HG02981 (cell line): ENCODE measurements at regions not wholly inside any gene's neighbourhood (a gene's known extent, or its start where the extent isn't known, plus 50 kb on each side); places are given as distances from the start of the nearest gene placed in this dataset.
"Not testable (repeated sequence)": the region's sequence is repeated elsewhere in the genome, so short reads cannot be mapped to it uniquely, and the experiment has no call there.

Experiments used
- ATAC-seq: cut with Tn5 transposase; IDR thresholded peaks from one replicate; pipeline ENCODE4 v1.9.1; 2021; ENCODE audit warnings: mild to moderate bottlenecking, moderate library complexity; ENCODE audit not compliant: unreplicated experiment

DNA sequence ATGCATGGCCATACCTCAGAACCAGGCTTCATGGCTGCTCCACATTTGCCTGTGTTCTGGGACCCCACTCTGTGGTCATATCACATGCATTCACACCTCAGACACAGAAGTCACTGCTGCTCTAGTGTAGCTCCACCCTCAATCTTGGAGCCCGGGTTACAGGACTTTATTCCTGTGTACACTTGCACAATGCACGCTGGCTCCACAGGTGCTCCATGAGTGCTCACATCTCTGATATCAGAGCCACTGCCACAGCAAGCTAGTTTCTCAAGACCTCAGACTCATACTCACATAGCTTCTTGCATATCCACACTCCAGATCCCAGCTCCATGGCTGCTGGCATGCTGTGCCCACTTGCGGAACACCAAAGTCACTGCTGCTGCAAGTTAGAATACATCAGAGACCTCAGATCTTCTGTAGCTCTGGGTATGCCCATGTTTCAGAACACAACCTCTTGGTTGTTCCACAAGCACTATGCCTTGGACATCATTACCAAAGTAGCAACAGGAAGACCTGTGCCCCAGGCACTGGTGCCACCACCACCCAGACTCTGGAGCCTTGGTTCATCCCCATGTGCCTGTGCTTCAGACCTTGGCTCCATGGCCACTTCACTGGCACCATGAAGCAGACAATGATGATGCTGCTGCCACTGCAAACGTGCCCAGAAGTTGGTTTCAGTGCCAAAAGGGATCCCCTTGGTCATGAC lies 269.5 kb upstream of the PCDH20 start:
- no peak for ATAC-seq

DNA sequence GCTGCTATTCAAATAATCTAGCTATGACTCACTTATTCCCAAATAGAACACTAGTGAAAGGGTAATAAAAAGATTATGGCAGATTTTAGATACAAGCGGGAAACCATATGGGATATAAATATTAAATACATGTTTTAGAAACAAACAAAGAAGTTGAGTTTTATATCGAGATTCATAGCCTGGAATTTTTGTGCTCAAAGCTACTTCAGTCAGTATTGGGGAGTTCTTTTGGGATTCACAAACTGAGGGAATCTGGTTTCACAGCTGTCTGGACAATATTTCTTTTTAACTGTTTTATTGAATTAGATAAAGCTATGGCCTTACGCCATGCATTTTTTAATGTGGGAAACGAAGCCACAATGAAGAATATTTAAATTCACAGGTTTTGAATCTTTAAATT lies 257.1 kb upstream of the PCDH20 start:
- no peak for ATAC-seq

DNA sequence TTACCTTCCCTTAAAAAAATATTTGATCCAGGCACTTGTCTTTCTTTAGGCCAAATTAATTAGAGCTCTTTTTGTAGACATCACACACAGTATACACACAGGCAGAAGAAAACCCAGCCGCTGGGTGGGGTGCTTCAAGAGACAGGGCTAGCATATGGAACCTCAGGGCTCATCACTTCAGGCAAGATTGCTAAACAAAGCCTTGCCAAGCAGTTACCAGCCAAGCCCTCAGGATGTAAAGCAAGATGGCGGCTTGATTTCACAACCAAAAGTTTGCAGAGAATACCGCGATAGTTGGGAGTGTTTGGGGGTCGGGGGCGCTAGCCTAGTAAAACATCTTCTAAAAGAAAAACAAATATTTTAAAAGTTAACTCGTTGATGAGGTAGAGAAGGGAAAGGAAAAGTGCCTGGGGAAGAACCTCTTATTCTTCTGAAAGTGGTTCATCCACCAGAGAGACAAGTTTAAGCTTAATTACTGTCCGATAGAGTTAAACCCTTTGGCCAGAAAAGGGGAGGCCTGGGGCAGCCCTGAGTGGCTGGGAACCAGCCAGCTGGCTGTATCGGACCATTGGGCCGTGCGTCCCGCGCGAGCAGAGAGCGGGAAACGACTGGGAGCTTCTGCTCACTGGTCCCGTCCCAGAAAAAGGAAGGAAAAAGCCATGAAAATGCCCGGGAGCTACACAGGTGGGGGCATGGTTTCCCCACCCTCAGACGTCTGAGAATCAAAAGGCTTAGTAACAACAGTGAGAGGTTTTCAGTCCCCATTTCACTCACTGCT lies 254.9 kb upstream of the PCDH20 start:
- ATAC-seq, result no peak

DNA sequence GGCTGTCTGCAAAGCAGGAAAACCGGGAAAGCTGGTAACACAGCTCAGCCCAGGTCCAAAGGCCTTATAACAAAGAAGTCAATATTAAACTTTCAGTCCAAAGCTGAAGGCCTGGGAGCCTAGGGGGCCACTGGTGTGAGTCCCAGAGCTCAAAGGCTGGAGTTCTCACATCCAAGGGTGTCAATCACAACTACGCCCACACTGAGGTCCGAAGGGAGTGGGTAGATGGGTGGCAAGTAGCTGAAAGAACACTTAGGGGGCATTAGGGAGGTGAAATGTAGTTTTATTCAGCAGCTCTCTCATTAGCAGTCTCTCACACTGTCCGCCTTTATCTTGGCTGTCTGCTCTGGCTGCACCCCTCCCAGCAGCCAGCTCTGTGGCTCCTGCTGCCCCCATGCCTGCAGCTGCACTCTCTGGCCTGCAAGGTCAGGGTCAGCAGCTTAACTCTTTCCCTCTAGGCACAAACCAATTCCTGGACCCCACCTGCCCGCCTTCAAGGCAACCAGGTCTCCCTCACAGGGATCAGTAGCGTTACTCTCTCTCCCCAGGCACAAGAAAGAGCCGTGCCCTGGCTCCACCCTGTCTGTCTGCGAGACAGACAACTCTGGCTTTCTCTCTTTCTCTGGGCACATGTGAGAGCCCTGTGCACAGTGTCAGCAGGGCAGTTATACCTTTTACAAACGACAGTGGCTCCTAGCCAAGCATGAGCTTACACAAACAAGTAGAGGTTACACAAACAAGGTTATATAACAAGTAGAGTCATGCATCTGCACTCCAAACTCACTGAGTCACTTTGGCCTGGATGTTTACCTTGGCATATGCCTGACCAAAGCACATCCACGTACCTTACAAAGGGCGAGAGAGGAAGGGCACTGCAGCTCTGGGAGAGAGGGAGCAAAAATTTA lies 249.4 kb upstream of the PCDH20 start:
- no peak for ATAC-seq

DNA sequence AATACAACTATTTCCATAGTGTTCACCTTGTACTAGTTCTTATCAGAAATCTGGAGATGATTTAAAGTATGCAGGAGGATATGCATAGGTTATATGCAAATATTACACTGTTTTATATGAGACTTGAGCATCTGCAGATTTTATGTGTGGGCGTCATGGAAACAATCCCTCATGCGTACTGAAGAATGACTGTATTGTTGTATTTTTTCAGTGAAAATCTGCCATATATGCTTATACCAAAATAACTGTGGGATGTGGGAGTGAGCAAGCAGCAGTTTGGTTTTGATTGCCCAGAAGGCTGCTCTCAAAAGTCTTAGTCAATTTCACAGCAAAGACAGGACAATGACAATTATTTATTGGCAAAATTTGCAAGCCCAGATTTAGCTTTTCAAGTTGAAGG lies 238.8 kb upstream of the PCDH20 start:
- ATAC-seq, result no peak

DNA sequence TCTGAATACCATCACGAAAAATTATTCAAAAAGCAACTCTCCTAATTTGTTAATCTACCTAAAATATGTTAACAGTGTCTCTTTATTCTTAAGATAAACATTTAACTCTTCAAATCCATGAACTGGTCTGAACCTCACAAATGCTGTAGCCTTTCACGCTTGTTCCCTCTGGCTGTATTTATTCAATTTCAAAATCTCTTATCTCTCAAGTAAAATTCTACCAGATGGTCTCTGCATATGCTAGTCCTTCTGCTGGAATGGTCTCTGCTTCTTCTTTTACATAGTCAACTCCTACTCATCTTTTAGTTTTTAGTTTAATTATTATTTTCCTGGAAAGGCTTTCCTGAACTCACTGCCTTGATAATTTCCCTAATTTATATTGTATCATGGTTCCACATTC lies 232.9 kb upstream of the PCDH20 start:
- ATAC-seq, result no peak

DNA sequence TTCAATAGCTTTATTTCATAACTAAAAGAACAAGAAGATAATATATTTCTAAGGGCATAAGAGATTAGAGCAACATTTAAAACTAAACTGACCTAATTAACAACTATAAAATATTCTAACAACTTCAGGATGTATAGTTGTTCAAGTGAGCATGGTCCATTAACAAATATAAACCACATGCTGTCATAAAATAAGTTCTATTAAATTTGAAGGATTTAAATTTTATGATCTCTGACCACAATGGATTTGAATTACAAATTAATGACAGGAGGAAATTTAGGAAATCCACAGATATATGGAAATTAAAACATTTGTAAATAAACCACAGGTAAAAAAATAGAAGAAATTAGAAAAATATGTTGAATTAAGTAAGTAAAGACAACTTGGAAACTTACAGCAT lies 196.5 kb upstream of the PCDH20 start:
- ATAC-seq, result no peak

DNA sequence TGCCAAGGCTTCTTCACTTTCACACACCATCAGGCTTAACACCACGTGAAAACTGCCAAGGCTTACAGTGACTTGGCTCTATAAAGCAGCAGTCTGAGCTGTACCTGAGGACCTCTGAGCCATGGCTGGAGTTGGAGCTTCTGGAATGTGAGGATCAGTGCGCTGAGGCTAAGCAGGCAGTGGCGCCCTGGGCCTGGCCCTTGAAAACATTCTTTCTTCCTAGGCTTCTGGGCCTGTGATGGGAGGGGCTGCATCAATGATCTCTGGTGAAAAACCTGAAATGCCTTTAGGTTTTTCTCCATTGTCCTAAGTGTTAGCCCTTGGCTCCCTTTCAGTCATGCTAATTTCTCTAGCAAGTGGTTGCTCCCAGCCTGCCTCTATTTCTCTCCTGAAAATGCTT lies 192.5 kb upstream of the PCDH20 start:
- no peak for ATAC-seq

DNA sequence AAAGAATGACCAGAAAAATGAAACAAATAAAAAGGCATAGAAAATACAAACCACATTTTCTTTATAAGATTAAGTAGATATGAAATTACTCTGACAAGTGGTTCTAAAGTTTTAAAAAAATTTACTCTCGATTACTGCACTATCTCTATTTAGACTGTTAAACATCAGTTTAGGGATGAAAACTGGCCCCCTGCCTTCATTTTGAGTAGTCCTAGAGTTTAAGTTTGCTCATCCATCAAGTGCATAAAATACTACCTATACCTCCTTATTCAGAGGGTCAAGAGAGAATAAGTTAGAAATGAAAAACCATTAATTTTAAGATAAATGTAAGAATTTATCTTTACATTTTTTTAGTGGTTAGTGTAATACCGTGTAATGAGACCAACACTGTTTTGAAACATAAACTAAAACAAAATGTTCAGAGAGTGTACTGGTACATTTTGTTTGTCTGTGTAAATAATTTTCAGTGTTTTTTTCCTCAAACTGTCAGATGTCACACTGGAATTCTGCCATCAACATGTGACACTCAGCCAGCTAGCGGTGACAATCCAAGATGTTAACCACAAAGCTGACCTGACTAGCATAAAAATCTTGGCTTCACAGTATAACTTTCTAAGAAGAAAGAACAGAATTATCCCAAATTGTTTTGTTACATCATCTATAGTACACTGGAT lies 184.8 kb upstream of the PCDH20 start:
- no peak for ATAC-seq

DNA sequence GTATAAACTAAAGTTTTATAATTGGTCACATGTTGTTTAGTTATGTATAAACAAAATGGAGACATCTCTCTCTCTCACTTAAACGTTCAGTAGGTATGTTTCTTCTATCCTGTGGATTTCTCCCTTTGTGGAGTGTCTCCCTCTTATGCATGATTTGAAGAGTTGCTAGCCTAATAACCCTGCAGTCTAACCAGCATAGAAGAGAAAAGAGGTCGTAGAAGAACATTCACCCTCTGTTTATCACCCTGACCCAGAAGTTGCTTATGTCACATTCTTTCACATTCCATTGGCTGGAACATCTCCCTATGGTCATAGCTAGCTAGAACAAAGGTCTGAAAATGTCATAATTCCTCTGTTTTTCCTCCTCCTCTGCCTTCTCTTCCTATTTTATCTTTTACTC lies 176.8 kb upstream of the PCDH20 start:
- no peak for ATAC-seq

DNA sequence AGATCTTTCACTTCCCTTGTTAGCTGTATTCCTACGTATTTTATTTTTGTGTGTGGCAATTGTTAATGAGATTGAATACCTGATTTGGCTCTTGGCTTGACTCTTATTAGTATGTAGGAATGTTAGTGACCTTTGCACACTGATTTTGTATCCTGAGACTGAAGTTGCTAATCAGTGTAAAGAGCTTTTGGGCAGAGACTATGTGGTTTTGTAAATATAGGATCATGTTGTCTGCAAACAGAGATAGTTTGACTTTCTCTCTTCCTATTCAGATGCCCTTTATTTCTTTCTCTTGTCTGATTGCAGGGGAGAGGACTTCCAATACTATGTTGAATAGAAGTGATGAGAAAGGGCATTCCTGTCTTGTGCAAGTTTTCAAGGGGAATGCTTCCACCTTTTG lies 160.3 kb upstream of the PCDH20 start:
- ATAC-seq, result no peak

DNA sequence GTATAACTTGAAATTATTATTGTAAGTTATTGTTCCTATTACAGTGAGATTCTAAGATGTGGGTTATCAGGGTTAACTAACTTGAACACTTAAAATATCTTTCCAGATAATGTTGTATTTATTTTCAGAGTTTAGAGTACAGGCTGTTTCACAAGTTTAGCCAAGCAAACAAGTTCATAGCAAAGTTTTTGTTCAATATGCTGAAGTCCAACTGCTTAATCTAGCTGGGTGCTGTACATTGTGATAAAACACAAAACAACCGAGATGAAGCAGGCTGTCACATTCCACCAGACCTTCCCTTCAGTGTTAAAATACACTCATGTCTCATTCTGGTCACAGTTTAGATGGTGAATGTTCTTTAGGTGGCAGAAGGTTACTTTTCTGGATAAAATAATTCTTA lies 148.0 kb upstream of the PCDH20 start:
- no peak for ATAC-seq

DNA sequence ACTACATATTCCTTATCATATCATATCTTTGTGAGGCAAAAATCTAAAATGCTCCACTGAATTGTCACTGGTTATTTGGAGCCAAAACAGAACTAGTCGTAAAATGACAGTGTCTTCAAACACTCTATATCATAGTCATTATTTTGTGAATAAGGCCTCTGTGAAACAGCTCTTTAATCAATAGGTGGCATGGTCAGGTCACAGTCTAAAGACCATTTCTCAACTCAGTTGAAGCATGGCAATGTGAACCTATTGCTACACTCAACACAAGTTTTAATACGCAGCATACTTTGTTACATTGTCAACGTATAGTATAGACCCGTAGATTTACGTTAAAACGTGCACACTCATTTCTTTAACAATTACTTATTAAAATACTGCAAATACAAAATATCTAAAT lies 131.3 kb upstream of the PCDH20 start:
- ATAC-seq, result no peak

DNA sequence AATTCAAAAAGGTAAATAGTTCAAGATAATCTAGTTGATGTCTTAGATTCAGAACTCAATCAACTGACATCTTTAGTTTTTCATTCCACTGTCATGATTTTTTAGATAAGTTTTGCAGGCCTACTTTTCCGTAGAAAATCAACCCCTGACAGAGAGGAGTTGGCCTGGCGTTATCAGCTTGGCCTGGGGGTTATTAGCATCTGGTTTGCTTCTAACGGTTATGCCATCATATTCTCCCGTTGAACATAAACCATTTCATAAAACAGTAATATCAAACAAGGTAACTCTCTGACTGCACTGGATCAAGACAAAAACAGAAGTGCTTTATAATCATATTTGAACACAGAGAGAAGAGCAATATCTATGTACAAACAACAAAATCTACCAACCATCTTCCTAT lies 130.8 kb upstream of the PCDH20 start:
- ATAC-seq, result no peak

DNA sequence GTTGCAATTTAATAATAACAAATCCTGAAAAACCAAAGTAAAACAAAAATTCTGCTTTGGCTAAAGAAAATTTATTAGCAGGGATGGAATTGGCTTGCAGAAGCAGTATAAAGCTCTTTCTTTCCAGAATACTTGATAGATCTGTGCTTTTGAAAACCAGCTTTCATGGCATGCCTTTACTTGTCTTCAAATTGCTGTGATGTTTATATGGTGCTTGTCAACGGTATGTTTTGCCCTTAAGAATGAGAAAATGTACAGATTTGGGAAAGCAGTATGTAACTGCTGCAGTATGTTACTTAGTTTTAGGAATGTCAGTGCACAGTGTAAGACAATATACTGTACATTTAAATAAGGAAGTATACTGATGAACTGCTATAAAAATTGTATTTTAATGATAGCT lies 120.8 kb upstream of the PCDH20 start:
- no peak for ATAC-seq

DNA sequence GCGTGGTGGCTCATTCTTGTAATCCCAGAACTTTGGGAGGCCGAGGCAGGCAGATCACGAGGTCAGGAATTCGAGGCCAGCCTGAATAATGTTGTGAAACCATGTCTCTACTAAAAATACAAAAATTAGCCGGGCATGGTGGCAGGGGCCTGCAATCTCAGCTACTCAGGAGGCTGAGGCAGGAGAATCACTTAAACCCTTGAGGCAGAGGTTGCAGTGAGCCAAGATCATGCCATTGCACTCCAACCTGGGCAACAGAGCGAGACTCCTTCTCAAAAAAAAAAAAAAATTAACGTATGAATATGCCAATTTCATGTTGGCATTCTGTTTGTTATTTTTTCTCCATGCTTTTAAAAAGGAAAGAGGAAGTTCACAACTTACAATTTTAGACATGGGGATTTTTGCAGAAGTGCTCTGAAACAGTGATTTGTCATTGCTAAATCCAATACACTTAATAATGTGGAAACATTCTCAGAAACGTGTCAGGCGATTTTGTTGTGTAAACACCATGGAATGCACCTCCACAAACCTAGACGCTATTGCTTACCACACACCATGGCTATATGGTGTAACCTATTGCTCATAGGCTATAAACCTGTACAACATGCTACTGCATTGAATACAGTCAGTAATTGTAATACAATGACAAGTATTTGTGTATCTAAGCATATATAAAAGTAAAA lies 115.9 kb upstream of the PCDH20 start:
- no peak for ATAC-seq

DNA sequence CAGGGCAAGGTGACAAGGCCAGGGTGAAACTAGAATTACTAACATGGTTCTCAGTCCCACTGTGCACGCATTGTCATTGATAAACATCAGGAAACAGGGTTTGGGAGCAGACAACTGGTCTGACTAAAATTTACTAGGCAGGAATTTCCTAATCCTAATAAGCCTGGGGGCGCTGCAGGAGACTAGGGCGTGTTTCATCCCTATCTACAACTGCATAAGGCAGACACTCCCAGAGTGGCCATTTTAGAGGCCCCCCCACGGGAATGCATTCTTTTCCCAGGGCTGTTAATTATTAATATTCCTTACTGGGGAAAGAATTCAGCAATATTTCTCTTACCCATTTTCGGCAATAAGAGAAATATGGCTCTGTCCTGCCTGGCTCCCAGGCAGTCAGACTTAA lies 103.6 kb upstream of the PCDH20 start:
- not testable (repeated sequence) for ATAC-seq

DNA sequence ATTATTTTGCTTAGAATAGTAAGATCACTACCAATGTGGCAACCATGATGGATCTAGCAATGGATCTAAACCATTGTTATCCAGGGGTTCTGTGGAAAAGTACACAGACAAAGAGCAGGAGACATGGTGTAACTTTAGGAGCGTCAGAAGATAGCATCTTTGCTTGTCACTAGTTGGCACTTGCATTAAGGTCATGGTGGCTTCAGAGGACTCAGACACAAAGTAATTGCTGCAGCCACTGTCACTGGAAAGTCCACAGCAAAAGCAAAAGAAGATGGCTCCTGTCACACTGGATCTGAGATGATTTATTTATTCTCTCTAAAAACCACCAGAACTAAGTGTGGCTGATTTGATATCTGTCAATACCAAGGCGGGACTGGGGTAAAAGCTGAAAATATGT lies 93.3 kb upstream of the PCDH20 start:
- ATAC-seq, result no peak

DNA sequence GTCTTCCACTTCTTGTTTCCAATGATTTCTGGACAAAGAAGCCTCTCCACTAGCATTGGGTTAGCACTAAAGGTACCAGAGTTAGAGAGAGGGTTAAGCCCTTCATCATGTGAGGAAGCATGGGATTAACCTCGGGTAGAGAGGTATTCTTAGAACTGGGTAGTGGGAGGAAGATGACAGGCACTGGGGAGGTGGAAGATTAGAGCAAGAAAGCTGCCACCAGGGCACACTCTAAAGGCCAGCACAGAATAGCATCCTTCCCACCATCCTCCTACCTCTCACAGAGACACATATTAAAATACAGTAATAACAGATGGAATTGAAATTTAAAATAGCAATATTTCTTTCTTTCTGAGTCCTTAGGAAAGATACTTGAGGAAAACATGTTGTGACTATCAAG lies 84.5 kb upstream of the PCDH20 start:
- ATAC-seq, result no peak

DNA sequence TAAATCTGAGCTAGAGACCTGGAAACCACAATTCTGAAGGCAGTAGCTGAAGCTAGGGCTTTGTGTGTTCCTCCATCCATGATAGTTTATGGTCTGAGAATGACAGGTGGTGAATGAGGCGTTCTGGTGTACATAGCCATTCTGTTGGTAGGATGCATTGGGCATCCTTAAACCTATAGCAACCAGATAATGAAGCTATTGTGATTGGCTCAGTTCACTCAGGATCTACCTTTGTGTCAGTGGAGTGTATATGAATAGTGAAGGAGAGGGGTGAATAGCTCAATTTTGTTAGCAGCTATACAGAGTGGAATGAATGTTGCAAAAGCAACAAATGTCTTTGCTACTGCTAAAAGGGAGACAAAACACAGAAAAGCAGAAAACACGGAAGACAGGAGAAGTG lies 80.0 kb upstream of the PCDH20 start:
- no peak for ATAC-seq

DNA sequence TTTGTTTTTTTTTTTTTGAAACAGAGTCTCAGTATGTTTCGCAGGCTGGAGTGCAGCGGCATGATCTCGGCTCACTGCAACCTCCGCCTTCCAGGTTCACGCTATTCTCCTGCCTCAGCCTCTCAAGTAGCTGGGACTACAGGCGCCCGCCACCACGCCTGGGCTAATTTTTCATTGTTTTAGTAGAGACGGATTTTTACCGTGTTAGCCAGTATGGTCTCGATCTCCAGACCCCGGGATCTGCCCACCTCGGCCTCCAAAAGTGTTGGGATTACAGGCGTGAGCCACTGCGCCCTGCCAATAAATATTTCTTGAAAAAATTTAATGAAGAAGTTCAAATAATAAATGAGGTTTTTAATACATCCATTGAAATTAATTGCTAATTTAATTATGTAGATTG lies 77.9 kb upstream of the PCDH20 start:
- not testable (repeated sequence) for ATAC-seq
